SH-SY5Y (cell line): ENCODE measurements at regions not wholly inside any gene's neighbourhood (a gene's known extent, or its start where the extent isn't known, plus 50 kb on each side); places are given as distances from the start of the nearest gene placed in this dataset.

Experiments
- GATA2 ChIP-seq: IDR thresholded peaks from 2 replicates; pipeline ENCODE4 v1.6.1; 2011; ENCODE audit warnings: mild to moderate bottlenecking, low read depth, low read length
- GATA3 ChIP-seq: IDR thresholded peaks from 2 replicates; pipeline ENCODE4 v1.6.1; 2011; ENCODE audit warnings: low read depth, mild to moderate bottlenecking, low read length, moderate library complexity

- TF ChIP-seq GATA2: no peak
- no peak for TF ChIP-seq GATA3
These were observed 258.8 kb downstream of the XPNPEP1 start for GRCh38 chr10:109664554-109664953.
